ENCODE measurements at regions not wholly inside any gene's neighbourhood (a gene's known extent, or its start where the extent isn't known, plus 50 kb on each side); places are given as distances from the start of the nearest gene placed in this dataset.

GRCh38 chr1:189786761-189787160 is 690.9 kb downstream of the BRINP3 start:
- TF ChIP-seq CTCF (IDR thresholded peaks at IDR 0.05) (no peak), POLR2A (IDR thresholded peaks at IDR 0.05) (no peak)

All from right lobe of liver (tissue), 4 donors.